ENCODE measurements at regions not wholly inside any gene's neighbourhood (a gene's known extent, or its start where the extent isn't known, plus 50 kb on each side); places are given as distances from the start of the nearest gene placed in this dataset.

DNA sequence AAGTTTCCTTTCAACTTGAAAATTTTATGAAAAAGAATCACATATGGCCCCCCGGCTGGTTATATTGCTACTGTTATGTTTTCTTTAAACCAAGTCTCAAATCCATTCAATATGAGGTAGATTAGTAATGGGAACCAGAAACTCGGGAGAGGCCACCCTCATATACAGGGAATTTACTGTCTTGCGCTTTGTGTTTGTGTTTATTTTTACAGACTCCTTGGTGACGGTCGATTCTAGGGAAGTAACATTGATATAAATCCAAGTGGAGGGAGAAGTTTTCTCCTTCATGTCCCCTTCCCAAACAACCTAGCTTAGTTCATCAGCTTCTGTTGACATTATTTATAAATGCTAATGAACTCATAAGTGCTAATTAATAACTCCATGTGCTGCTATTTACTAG is 163.5 kb upstream of the LMO4 start:
- no peak for TF ChIP-seq EZH2 (IDR thresholded peaks at IDR 0.05; ENCODE audit: low read depth)
- TF ChIP-seq, protein P1, sequence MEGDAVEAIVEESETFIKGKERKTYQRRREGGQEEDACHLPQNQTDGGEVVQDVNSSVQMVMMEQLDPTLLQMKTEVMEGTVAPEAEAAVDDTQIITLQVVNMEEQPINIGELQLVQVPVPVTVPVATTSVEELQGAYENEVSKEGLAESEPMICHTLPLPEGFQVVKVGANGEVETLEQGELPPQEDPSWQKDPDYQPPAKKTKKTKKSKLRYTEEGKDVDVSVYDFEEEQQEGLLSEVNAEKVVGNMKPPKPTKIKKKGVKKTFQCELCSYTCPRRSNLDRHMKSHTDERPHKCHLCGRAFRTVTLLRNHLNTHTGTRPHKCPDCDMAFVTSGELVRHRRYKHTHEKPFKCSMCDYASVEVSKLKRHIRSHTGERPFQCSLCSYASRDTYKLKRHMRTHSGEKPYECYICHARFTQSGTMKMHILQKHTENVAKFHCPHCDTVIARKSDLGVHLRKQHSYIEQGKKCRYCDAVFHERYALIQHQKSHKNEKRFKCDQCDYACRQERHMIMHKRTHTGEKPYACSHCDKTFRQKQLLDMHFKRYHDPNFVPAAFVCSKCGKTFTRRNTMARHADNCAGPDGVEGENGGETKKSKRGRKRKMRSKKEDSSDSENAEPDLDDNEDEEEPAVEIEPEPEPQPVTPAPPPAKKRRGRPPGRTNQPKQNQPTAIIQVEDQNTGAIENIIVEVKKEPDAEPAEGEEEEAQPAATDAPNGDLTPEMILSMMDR (conservative IDR thresholded peaks at IDR 0.05) = no peak
